CD4-positive, alpha-beta T cell treated with Interleukin-17A for 4 hours (primary cell): ENCODE measurements at regions not wholly inside any gene's neighbourhood (a gene's known extent, or its start where the extent isn't known, plus 50 kb on each side); places are given as distances from the start of the nearest gene placed in this dataset.

Experiments
- DNase-seq: peaks from one replicate; pipeline ENCODE4 v3.0.0-alpha.2; 2020; ENCODE audit warnings: mixed read lengths

GRCh38 chr6:744666-745353 is 51.9 kb upstream of the EXOC2 start:
- no peak for DNase-seq

- no peak for DNase-seq
Observed at GRCh38 chr6:743320-744096, 50.6 kb upstream of the EXOC2 start.
